ENCODE measurements at regions not wholly inside any gene's neighbourhood (a gene's known extent, or its start where the extent isn't known, plus 50 kb on each side); places are given as distances from the start of the nearest gene placed in this dataset.

- TF ChIP-seq CTCF (conservative IDR thresholded peaks at IDR 0.05 in 1 of 2, IDR thresholded peaks at IDR 0.05 in 1 of 2; ENCODE audit: low read depth in 1 of 2, low read length in 2 of 2) (no peak), EZH2 (IDR thresholded peaks at IDR 0.05; ENCODE audit: low read length, missing control alignments) (no peak)
Observed at GRCh38 chr10:36606234-36606839, 519.1 kb upstream of the ANKRD30A start.

Measured in fibroblast of lung (primary cell).